Cardiac muscle cell (in vitro differentiated cells and primary cell): ENCODE measurements at regions not wholly inside any gene's neighbourhood (a gene's known extent, or its start where the extent isn't known, plus 50 kb on each side); places are given as distances from the start of the nearest gene placed in this dataset.
"Not testable (repeated sequence)": the region's sequence is repeated elsewhere in the genome, so short reads cannot be mapped to it uniquely, and the experiment has no call there.

Source experiments
- DNase-seq, 2 donors: peaks; one replicate each; pipeline versions ENCODE4 v3.0.0 to v3.0.0-alpha.2; 2010 to 2017; ENCODE audit warnings: low read depth in 1 of 2, low spot score in 1 of 2
- H3K27ac ChIP-seq: fragments of 200-600 bp; sonication (generic); 2 replicates; pipeline ENCODE4 v1.5.1; 2016
- H3K27me3 ChIP-seq: fragments of 200-600 bp; sonication (generic); 2 replicates; pipeline ENCODE4 v1.6.0; 2016; ENCODE audit warnings: control low read depth
- H3K36me3 ChIP-seq: fragments of 200-600 bp; sonication (generic); 2 replicates; pipeline ENCODE4 v1.5.1; 2016; ENCODE audit warnings: control low read depth
- H3K4me1 ChIP-seq: fragments of 200-600 bp; sonication (generic); 2 replicates; pipeline ENCODE4 v1.8.1; 2017; ENCODE audit warnings: low read depth, mild to moderate bottlenecking, mixed run types
- H3K4me3 ChIP-seq: fragments of 200-600 bp; sonication (generic); 2 replicates; pipeline ENCODE4 v1.5.1; 2016; ENCODE audit warnings: mild to moderate bottlenecking
- H3K9me3 ChIP-seq: fragments of 200-600 bp; sonication (generic); 2 replicates; pipeline ENCODE4 v1.5.1; 2017; ENCODE audit warnings: low read depth, mild to moderate bottlenecking, control low read depth
- TF ChIP-seq, protein P1 (sequence below): IDR thresholded peaks from 2 replicates; pipeline ENCODE4 v1.5.1; 2012; ENCODE audit warnings: low read depth, mild to moderate bottlenecking, low read length

GRCh38 chr3:5366746-5367145 lies 179.2 kb downstream of the EDEM1 start:
- no peaks in the 10 kb centered on the region for H3K27me3 ChIP-seq
- H3K36me3 ChIP-seq = no peaks in the 10 kb centered on the region
- H3K4me1 ChIP-seq = no peaks in the 10 kb centered on the region
- no peak overlapping the region for H3K4me3 ChIP-seq
- H3K9me3 ChIP-seq = no peaks in the 10 kb centered on the region
- H3K27ac ChIP-seq = no peak overlapping the region
- DNase-seq = no peak
- TF ChIP-seq, protein P1, sequence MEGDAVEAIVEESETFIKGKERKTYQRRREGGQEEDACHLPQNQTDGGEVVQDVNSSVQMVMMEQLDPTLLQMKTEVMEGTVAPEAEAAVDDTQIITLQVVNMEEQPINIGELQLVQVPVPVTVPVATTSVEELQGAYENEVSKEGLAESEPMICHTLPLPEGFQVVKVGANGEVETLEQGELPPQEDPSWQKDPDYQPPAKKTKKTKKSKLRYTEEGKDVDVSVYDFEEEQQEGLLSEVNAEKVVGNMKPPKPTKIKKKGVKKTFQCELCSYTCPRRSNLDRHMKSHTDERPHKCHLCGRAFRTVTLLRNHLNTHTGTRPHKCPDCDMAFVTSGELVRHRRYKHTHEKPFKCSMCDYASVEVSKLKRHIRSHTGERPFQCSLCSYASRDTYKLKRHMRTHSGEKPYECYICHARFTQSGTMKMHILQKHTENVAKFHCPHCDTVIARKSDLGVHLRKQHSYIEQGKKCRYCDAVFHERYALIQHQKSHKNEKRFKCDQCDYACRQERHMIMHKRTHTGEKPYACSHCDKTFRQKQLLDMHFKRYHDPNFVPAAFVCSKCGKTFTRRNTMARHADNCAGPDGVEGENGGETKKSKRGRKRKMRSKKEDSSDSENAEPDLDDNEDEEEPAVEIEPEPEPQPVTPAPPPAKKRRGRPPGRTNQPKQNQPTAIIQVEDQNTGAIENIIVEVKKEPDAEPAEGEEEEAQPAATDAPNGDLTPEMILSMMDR = no peak

- H3K27me3 ChIP-seq = not testable (repeated sequence)
These were observed 184.0 kb downstream of the EDEM1 start for GRCh38 chr3:5371555-5371954.

DNA sequence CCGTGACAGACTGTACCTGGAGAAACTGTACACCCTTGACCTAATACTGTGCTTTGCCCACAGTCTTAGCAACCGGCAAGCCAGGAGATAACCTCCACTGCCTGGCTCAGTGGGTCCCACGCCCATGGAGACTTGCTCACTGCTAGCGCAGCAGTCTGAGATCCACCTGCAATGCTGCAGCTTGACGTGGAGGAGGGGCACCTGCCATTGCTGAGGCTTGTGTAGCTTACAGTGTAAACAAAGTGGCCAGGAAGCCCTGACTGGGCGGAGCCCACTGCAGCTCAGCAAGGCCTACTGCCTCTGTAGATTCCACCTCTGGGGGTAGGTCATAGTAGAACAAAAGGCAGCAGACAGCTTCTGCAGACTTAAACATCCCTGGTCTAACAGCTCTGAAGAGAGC lies 189.3 kb downstream of the EDEM1 start:
- no peak for DNase-seq

More at GRCh38 chr3:5371555-5371954, 184.0 kb downstream of the EDEM1 start:
- not testable (repeated sequence) for H3K4me3 ChIP-seq, H3K36me3 ChIP-seq, H3K9me3 ChIP-seq, H3K27ac ChIP-seq, H3K4me1 ChIP-seq, DNase-seq

DNA sequence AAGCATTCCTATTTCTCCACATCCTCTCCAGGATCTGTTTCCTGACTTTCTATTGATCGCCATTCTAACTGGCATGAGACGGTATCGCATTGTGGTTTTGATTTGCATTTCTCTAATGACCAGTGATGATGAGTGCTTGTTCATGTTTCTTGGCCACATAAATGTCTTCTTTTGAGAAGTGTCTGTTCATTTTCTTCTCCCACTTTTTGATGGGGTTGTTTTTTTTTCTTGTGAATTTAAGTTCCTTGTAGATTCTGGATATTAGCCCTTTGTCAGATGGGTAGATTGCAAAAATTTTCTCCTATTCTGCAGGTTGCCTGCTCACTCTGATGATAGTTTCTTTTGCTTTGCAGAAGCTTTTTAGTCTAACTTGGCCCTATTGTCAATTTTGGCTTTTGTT lies 191.8 kb downstream of the EDEM1 start:
- not testable (repeated sequence) for H3K4me1 ChIP-seq, H3K27me3 ChIP-seq, H3K4me3 ChIP-seq, H3K27ac ChIP-seq, H3K36me3 ChIP-seq, H3K9me3 ChIP-seq, DNase-seq

More for the DNA sequence above, 189.3 kb downstream of the EDEM1 start:
- Histone ChIP-seq H3K9me3 (no peaks in the 10 kb centered on the region), H3K4me1 (no peaks in the 10 kb centered on the region), H3K27me3 (no peaks in the 10 kb centered on the region), H3K4me3 (no peak overlapping the region), H3K36me3 (no peaks in the 10 kb centered on the region), H3K27ac (no peak overlapping the region)
- TF ChIP-seq, protein P1 = no peak

- H3K27ac ChIP-seq, H3K4me3 ChIP-seq, H3K4me1 ChIP-seq, H3K27me3 ChIP-seq, H3K9me3 ChIP-seq, DNase-seq, H3K36me3 ChIP-seq: not testable (repeated sequence)
These were observed 196.2 kb downstream of the EDEM1 start for GRCh38 chr3:5383486-5384263.

GRCh38 chr3:5384557-5385236 lies 197.2 kb downstream of the EDEM1 start:
- Histone ChIP-seq H3K9me3 (no peaks in the 10 kb centered on the region), H3K36me3 (no peaks in the 10 kb centered on the region), H3K27ac (no peak overlapping the region), H3K4me1 (no peaks in the 10 kb centered on the region), H3K4me3 (no peak overlapping the region), H3K27me3 (no peaks in the 10 kb centered on the region)
- TF ChIP-seq, protein P1 = no peak
- no peak for DNase-seq

GRCh38 chr3:5388091-5388490 lies 200.6 kb downstream of the EDEM1 start:
- no peak overlapping the region for H3K4me3 ChIP-seq
- TF ChIP-seq, protein P1 = no peak
- no peaks in the 10 kb centered on the region for H3K4me1 ChIP-seq
- DNase-seq = no peak
- H3K9me3 ChIP-seq = no peaks in the 10 kb centered on the region
- H3K27me3 ChIP-seq = no peaks in the 10 kb centered on the region
- no peaks in the 10 kb centered on the region for H3K36me3 ChIP-seq
- H3K27ac ChIP-seq = no peak overlapping the region
